HCT116 (cell line): ENCODE measurements at regions not wholly inside any gene's neighbourhood (a gene's known extent, or its start where the extent isn't known, plus 50 kb on each side); places are given as distances from the start of the nearest gene placed in this dataset.

Experiments used
- CTCF ChIP-seq, 3 experiments: fragments of 200-600 bp in 1 of 3; sonication (generic) in 1 of 3; IDR thresholded peaks in 2 of 3; conservative IDR thresholded peaks in 1 of 3; 2 replicates each; pipeline ENCODE4 v1.5.1; 2012 to 2017; ENCODE audit warnings: low read depth in 2 of 3, low read length in 2 of 3, antibody characterized with exemption in 1 of 3, borderline replicate concordance in 1 of 3, control low read depth in 1 of 3, mild to moderate bottlenecking in 1 of 3, mixed read lengths in 1 of 3, mixed run types in 1 of 3, moderate library complexity in 1 of 3; ENCODE audit not compliant: insufficient read depth in 1 of 3
- ELF1 ChIP-seq: IDR thresholded peaks from 2 replicates; pipeline ENCODE4 v1.6.1; 2012; ENCODE audit warnings: low read depth, borderline replicate concordance
- EZH2 ChIP-seq: fragments of 200-600 bp; sonication (generic); IDR thresholded peaks from 2 replicates; pipeline ENCODE4 v1.6.1; 2017; ENCODE audit warnings: antibody characterized with exemption, mixed run types
- FOSL1 ChIP-seq: IDR thresholded peaks from 2 replicates; pipeline ENCODE4 v1.6.1; 2012; ENCODE audit warnings: low read depth
- POLR2A ChIP-seq: IDR thresholded peaks from 2 replicates; pipeline ENCODE4 v1.7.0; 2011; ENCODE audit warnings: borderline replicate concordance; ENCODE audit not compliant: insufficient read depth, insufficient read length; ENCODE audit errors: extremely low read depth
- POLR2AphosphoS5 ChIP-seq: IDR thresholded peaks from 2 replicates; pipeline ENCODE4 v1.6.1; 2011; ENCODE audit warnings: mild to moderate bottlenecking, low read depth, low read length, moderate library complexity
- REST ChIP-seq: IDR thresholded peaks from 2 replicates; pipeline ENCODE4 v1.6.1; 2012; ENCODE audit warnings: low read depth
- SIN3A ChIP-seq: IDR thresholded peaks from 2 replicates; pipeline ENCODE4 v1.6.1; 2012; ENCODE audit warnings: low read depth
- SP1 ChIP-seq: IDR thresholded peaks from 2 replicates; pipeline ENCODE4 v1.6.1; 2012; ENCODE audit warnings: low read depth
- SRF ChIP-seq: IDR thresholded peaks from 2 replicates; pipeline ENCODE4 v1.6.1; 2012; ENCODE audit warnings: low read depth
- ZFX ChIP-seq: fragments of 450-650 bp; IDR thresholded peaks from 2 replicates; pipeline ENCODE4 v1.6.1; 2017
- TF ChIP-seq, protein P1 (sequence below): IDR thresholded peaks from 2 replicates; pipeline ENCODE4 v1.6.1; 2012

GRCh38 chrY:12427361-12427760, 273.7 kb upstream of the USP9Y start:
- TF ChIP-seq SIN3A (no peak), EZH2 (no peak), POLR2A (no peak), ELF1 (no peak), REST (no peak), CTCF (IDR thresholded peaks at IDR 0.05 in 2 of 3, conservative IDR thresholded peaks at IDR 0.05 in 1 of 3; ENCODE audit: borderline replicate concordance in 1 of 3, insufficient read depth in 1 of 3, low read depth in 2 of 3, low read length in 2 of 3) (no peak), SRF (no peak), ZFX (no peak), POLR2AphosphoS5 (no peak), FOSL1 (no peak), SP1 (no peak)
- TF ChIP-seq, protein P1, sequence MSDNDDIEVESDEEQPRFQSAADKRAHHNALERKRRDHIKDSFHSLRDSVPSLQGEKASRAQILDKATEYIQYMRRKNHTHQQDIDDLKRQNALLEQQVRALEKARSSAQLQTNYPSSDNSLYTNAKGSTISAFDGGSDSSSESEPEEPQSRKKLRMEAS, result no peak
